ENCODE measurements at regions not wholly inside any gene's neighbourhood (a gene's known extent, or its start where the extent isn't known, plus 50 kb on each side); places are given as distances from the start of the nearest gene placed in this dataset.

DNA sequence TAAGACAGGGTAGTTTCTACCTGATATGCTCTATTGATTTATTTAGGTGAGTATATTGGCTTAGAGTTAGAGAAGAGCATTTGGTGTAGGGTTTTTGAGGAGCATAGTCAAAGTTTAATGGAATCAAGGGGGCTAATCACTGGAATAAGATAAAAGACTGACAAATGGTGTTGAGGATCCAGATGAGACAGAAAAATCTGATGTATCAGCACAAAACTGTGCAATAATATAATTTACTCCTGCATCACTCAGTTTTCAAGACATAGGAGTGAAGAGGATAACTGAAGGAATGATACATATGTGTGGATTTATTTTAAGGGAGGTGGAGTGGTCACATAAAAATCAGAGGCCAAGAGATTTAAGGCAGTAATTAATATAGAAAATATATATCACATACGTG is 339.2 kb downstream of the NYAP2 start:
- Histone ChIP-seq H3K36me3 (ENCODE audit: control insufficient read depth, insufficient read depth, low read length) (no peaks in the 10 kb centered on the region), H3K9ac (ENCODE audit: low read length) (no peak overlapping the region), H3K27ac (ENCODE audit: low read depth, low read length) (no peak overlapping the region), H3K4me1 (ENCODE audit: control insufficient read depth, insufficient read depth, low read length) (no peaks in the 10 kb centered on the region), H3K27me3 (ENCODE audit: control insufficient read depth, insufficient read depth, low read length) (no peaks in the 10 kb centered on the region), H3K4me3 (ENCODE audit: low read length) (no peak overlapping the region)

GRCh38 chr2:225737556-225737955 is 338.0 kb downstream of the NYAP2 start:
- Histone ChIP-seq H3K27me3 (ENCODE audit: control insufficient read depth, insufficient read depth, low read length) (no peaks in the 10 kb centered on the region), H3K4me1 (ENCODE audit: control insufficient read depth, insufficient read depth, low read length) (no peaks in the 10 kb centered on the region), H3K27ac (ENCODE audit: low read depth, low read length) (no peak overlapping the region), H3K9ac (ENCODE audit: low read length) (no peak overlapping the region), H3K36me3 (ENCODE audit: control insufficient read depth, insufficient read depth, low read length) (no peaks in the 10 kb centered on the region), H3K4me3 (ENCODE audit: low read length) (no peak overlapping the region)

DNA sequence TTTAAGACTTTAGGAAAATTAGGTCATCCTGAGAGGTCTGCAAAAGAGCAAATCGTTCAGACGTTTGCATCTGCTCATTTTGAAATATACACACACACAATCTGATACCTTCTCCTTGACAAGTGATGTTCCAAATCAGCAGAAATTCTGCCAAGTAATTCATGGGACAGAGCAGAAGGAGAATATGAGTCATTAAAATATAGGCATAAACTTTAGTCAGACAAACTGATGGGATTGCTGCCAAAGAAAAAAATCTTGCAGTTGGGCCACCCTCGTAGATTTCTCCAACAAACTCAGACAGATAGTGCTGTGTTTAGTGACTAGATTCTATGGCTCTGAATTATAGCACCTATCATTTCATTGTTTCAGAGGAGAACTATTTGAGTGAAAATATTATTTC is 336.3 kb downstream of the NYAP2 start:
- no peaks in the 10 kb centered on the region for H3K4me1 ChIP-seq (ENCODE audit: control insufficient read depth, insufficient read depth, low read length)
- H3K27ac ChIP-seq (ENCODE audit: low read depth, low read length) = no peak overlapping the region
- no peak overlapping the region for H3K9ac ChIP-seq (ENCODE audit: low read length)
- H3K27me3 ChIP-seq (ENCODE audit: control insufficient read depth, insufficient read depth, low read length) = no peaks in the 10 kb centered on the region
- no peak overlapping the region for H3K4me3 ChIP-seq (ENCODE audit: low read length)
- no peaks in the 10 kb centered on the region for H3K36me3 ChIP-seq (ENCODE audit: control insufficient read depth, insufficient read depth, low read length)

- H3K9ac ChIP-seq (ENCODE audit: low read length) = no peak overlapping the region
- H3K4me3 ChIP-seq (ENCODE audit: low read length) = no peak overlapping the region
- no peaks in the 10 kb centered on the region for H3K4me1 ChIP-seq (ENCODE audit: control insufficient read depth, insufficient read depth, low read length)
- H3K27ac ChIP-seq (ENCODE audit: low read depth, low read length) = no peak overlapping the region
- no peaks in the 10 kb centered on the region for H3K36me3 ChIP-seq (ENCODE audit: control insufficient read depth, insufficient read depth, low read length)
- no peaks in the 10 kb centered on the region for H3K27me3 ChIP-seq (ENCODE audit: control insufficient read depth, insufficient read depth, low read length)
These were observed 326.2 kb downstream of the NYAP2 start for GRCh38 chr2:225725726-225726125.

Data from rectal smooth muscle tissue (tissue), 1 donor.